H9 (cell line): ENCODE measurements at regions not wholly inside any gene's neighbourhood (a gene's known extent, or its start where the extent isn't known, plus 50 kb on each side); places are given as distances from the start of the nearest gene placed in this dataset.

Experiments
- DNase-seq: peaks from one replicate; pipeline ENCODE4 v3.0.0-alpha.2; 2017
- H2AFZ ChIP-seq: one replicate; pipeline ENCODE4 v1.6.1; 2013; ENCODE audit warnings: mild to moderate bottlenecking, low read length, control low read depth, moderate library complexity
- H2AK5ac ChIP-seq: 2 replicates; pipeline ENCODE4 v1.6.1; 2013; ENCODE audit warnings: low read length, control low read depth, mixed read lengths; ENCODE audit not compliant: insufficient read length
- H2BK120ac ChIP-seq: one replicate; pipeline ENCODE4 v1.6.1; 2013; ENCODE audit warnings: low read depth, mild to moderate bottlenecking, low read length, control low read depth, inconsistent platforms; ENCODE audit not compliant: poor library complexity, severe bottlenecking
- H2BK12ac ChIP-seq: 2 replicates; pipeline ENCODE4 v1.6.1; 2013; ENCODE audit warnings: low read length, control low read depth, mixed read lengths, low read depth; ENCODE audit not compliant: insufficient read length
- H2BK15ac ChIP-seq: 2 replicates; pipeline ENCODE4 v1.6.1; 2013; ENCODE audit warnings: low read depth, low read length, control low read depth
- H2BK20ac ChIP-seq: one replicate; pipeline ENCODE4 v1.6.1; 2013; ENCODE audit warnings: low read depth, mild to moderate bottlenecking, low read length, control low read depth, inconsistent platforms; ENCODE audit not compliant: poor library complexity, severe bottlenecking
- H2BK5ac ChIP-seq: 2 replicates; pipeline ENCODE4 v1.6.1; 2013; ENCODE audit warnings: low read length, control low read depth, mixed read lengths; ENCODE audit not compliant: insufficient read length
- H3K14ac ChIP-seq: 2 replicates; pipeline ENCODE4 v1.6.1; 2013; ENCODE audit warnings: low read length, control low read depth; ENCODE audit not compliant: insufficient read depth
- H3K18ac ChIP-seq: 2 replicates; pipeline ENCODE4 v1.6.1; 2013; ENCODE audit warnings: low read depth, mild to moderate bottlenecking, mixed read lengths, low read length, control low read depth; ENCODE audit not compliant: insufficient read length
- H3K23ac ChIP-seq: 2 replicates; pipeline ENCODE4 v1.6.1; 2013; ENCODE audit warnings: low read length, control low read depth, mixed read lengths, low read depth; ENCODE audit not compliant: insufficient read length
- H3K23me2 ChIP-seq: 2 replicates; pipeline ENCODE4 v1.6.1; 2013; ENCODE audit warnings: low read depth, mild to moderate bottlenecking, mixed read lengths, low read length, control low read depth; ENCODE audit not compliant: insufficient read length, poor library complexity, severe bottlenecking
- H3K27ac ChIP-seq: 2 replicates; pipeline ENCODE4 v1.5.1; 2013; ENCODE audit warnings: low read length, control low read depth, mixed read lengths, low read depth; ENCODE audit not compliant: insufficient read length
- H3K27me3 ChIP-seq: 2 replicates; pipeline ENCODE4 v1.6.1; 2013; ENCODE audit warnings: low read length, control low read depth, inconsistent platforms; ENCODE audit not compliant: insufficient read depth
- H3K4ac ChIP-seq: 2 replicates; pipeline ENCODE4 v1.6.1; 2013; ENCODE audit warnings: low read depth, mild to moderate bottlenecking, control low read depth, inconsistent platforms, low read length, moderate library complexity
- H3K4me1 ChIP-seq: 2 replicates; pipeline ENCODE4 v1.6.1; 2013; ENCODE audit warnings: low read length, control low read depth, inconsistent platforms; ENCODE audit not compliant: insufficient read depth
- H3K4me2 ChIP-seq: 2 replicates; pipeline ENCODE4 v1.6.1; 2013; ENCODE audit warnings: low read length, control low read depth, mixed read lengths; ENCODE audit not compliant: insufficient read length, insufficient read depth
- H3K56ac ChIP-seq: 2 replicates; pipeline ENCODE4 v1.6.1; 2013; ENCODE audit warnings: low read depth, mild to moderate bottlenecking, mixed read lengths, low read length, control low read depth; ENCODE audit not compliant: insufficient read length
- H3K79me1 ChIP-seq: 2 replicates; pipeline ENCODE4 v1.6.1; 2013; ENCODE audit warnings: low read depth, mild to moderate bottlenecking, moderate library complexity, low read length, control low read depth, inconsistent platforms; ENCODE audit not compliant: insufficient read depth, poor library complexity, severe bottlenecking
- H3K79me2 ChIP-seq: 2 replicates; pipeline ENCODE4 v1.6.1; 2013; ENCODE audit warnings: low read length, control low read depth, inconsistent platforms; ENCODE audit not compliant: insufficient read depth
- H3K9ac ChIP-seq: 2 replicates; pipeline ENCODE4 v1.6.1; 2013; ENCODE audit warnings: low read length, control low read depth, mixed read lengths; ENCODE audit not compliant: insufficient read length; ENCODE audit errors: extremely low read depth
- H3K9me3 ChIP-seq: one replicate; pipeline ENCODE4 v1.6.1; 2013; ENCODE audit warnings: low read depth, low read length, inconsistent platforms; ENCODE audit not compliant: control insufficient read depth
- H3T11ph ChIP-seq: one replicate; pipeline ENCODE4 v1.6.1; 2013; ENCODE audit warnings: mild to moderate bottlenecking, low read length, control low read depth, inconsistent platforms
- H4K20me1 ChIP-seq: one replicate; pipeline ENCODE4 v1.6.1; 2013; ENCODE audit not compliant: control insufficient read depth, insufficient read length, insufficient read depth
- H4K5ac ChIP-seq: 2 replicates; pipeline ENCODE4 v1.6.1; 2013; ENCODE audit warnings: low read depth, mild to moderate bottlenecking, mixed read lengths, low read length, control low read depth; ENCODE audit not compliant: insufficient read length
- H4K8ac ChIP-seq: replicated peaks from 2 replicates; pipeline ENCODE4 v1.6.1; 2013; ENCODE audit warnings: low read length, control low read depth, mixed read lengths, low read depth; ENCODE audit not compliant: insufficient read length
- H4K91ac ChIP-seq: 2 replicates; pipeline ENCODE4 v1.6.1; 2013; ENCODE audit warnings: low read depth, mild to moderate bottlenecking, moderate library complexity, mixed read lengths, low read length, control low read depth; ENCODE audit not compliant: insufficient read length
- H3K27ac Mint-ChIP-seq, 3 experiments: 2 replicates in 2 of 3; 3 replicates in 1 of 3; pipeline ENCODE4 v1.8.0; 2020 to 2021; ENCODE audit warnings: mixed read lengths in 3 of 3, mild to moderate bottlenecking in 1 of 3, moderate library complexity in 1 of 3
- H3K27me3 Mint-ChIP-seq: 2 replicates; pipeline ENCODE4 v1.8.0; 2021; ENCODE audit warnings: low read depth, mild to moderate bottlenecking, moderate library complexity, mixed read lengths
- H3K36me3 Mint-ChIP-seq, 3 experiments: 2 replicates in 2 of 3; 3 replicates in 1 of 3; pipeline ENCODE4 v1.8.0; 2020 to 2021; ENCODE audit warnings: low read depth in 3 of 3, mixed read lengths in 3 of 3; ENCODE audit not compliant: insufficient read depth in 1 of 3
- H3K4me1 Mint-ChIP-seq, 2 experiments: 2 replicates each; pipeline ENCODE4 v1.8.0; 2020; ENCODE audit warnings: mixed read lengths in 2 of 2
- H3K4me3 Mint-ChIP-seq, 2 experiments: 2 replicates in 1 of 2; 3 replicates in 1 of 2; pipeline ENCODE4 v1.8.0; 2020 to 2021; ENCODE audit warnings: mild to moderate bottlenecking in 2 of 2, mixed read lengths in 2 of 2, moderate library complexity in 1 of 2
- H3K9me3 Mint-ChIP-seq, 2 experiments: 2 replicates in 1 of 2; 3 replicates in 1 of 2; pipeline ENCODE4 v1.8.0; 2020; ENCODE audit warnings: mild to moderate bottlenecking in 2 of 2, mixed read lengths in 2 of 2, moderate library complexity in 1 of 2
- WGBS: extraction: QIAGEN DNeasy Blood & Tissue Kit; methylation state at CpG from one replicate; pipeline ENCODE4 v1.1.7; 2013; ENCODE audit warnings: missing lambda C conversion rate, low lambda C conversion rate, mixed read lengths; ENCODE audit not compliant: insufficient read length; ENCODE audit errors: extremely low coverage; 5-methylcytosine and 5-hydroxymethylcytosine counted together
- TF ChIP-seq, protein P1 (sequence below): fragments of 200-600 bp; sonication (generic); conservative IDR thresholded peaks from 3 replicates; pipeline ENCODE4 v1.8.0; 2021; ENCODE audit warnings: antibody characterized with exemption, mild to moderate bottlenecking

- H2BK12ac ChIP-seq, result no peak overlapping the region
- H2BK15ac ChIP-seq, result no peak overlapping the region
- no peak overlapping the region for H4K91ac ChIP-seq
- no peaks in the 10 kb centered on the region for H3K79me2 ChIP-seq
- DNase-seq, result peak; percentile 51
- H3K79me1 ChIP-seq, result no peaks in the 10 kb centered on the region
- Mint-ChIP-seq H3K27me3 (peaks cover 29% of the 10 kb centered on the region), H3K4me3 (peak overlapping the region in 1 of 2 experiments; percentile 60; a peak in 3 of 5 replicates), H3K27ac (no peak overlapping the region), H3K36me3 (no peaks in the 10 kb centered on the region), H3K9me3 (no peaks in the 10 kb centered on the region), H3K4me1 (peaks cover 49 to 51% of the 10 kb centered on the region in 2 experiments)
- H3K14ac ChIP-seq, result no peak overlapping the region
- no CpG with 5 or more reads among the region's 8 CpGs for WGBS
- H2AK5ac ChIP-seq, result no peak overlapping the region
- H3T11ph ChIP-seq, result no peak overlapping the region
- no peak overlapping the region for H4K5ac ChIP-seq
- no peak overlapping the region for H3K18ac ChIP-seq
- H2BK5ac ChIP-seq, result no peak overlapping the region
- no peaks in the 10 kb centered on the region; the same call in 1 of the 2 replicates for H3K27me3 ChIP-seq
- no peaks in the 10 kb centered on the region for H3K23me2 ChIP-seq
- peaks cover 4% of the 10 kb centered on the region; the same call in 1 of the 2 replicates for H3K4me1 ChIP-seq
- H3K4me2 ChIP-seq, result no peak overlapping the region
- H4K20me1 ChIP-seq, result no peaks in the 10 kb centered on the region
- no peak overlapping the region for H3K23ac ChIP-seq
- H2AFZ ChIP-seq, result no peak overlapping the region
- H2BK120ac ChIP-seq, result no peak overlapping the region
- no peak overlapping the region for H2BK20ac ChIP-seq
- no peak overlapping the region for H3K56ac ChIP-seq
- no peak overlapping the region for H3K27ac ChIP-seq
- no peak overlapping the region for H3K9ac ChIP-seq
- no peak overlapping the region for H3K4ac ChIP-seq
- H3K9me3 ChIP-seq, result no peaks in the 10 kb centered on the region
- H4K8ac ChIP-seq, result no peak overlapping the region
- TF ChIP-seq, protein P1, sequence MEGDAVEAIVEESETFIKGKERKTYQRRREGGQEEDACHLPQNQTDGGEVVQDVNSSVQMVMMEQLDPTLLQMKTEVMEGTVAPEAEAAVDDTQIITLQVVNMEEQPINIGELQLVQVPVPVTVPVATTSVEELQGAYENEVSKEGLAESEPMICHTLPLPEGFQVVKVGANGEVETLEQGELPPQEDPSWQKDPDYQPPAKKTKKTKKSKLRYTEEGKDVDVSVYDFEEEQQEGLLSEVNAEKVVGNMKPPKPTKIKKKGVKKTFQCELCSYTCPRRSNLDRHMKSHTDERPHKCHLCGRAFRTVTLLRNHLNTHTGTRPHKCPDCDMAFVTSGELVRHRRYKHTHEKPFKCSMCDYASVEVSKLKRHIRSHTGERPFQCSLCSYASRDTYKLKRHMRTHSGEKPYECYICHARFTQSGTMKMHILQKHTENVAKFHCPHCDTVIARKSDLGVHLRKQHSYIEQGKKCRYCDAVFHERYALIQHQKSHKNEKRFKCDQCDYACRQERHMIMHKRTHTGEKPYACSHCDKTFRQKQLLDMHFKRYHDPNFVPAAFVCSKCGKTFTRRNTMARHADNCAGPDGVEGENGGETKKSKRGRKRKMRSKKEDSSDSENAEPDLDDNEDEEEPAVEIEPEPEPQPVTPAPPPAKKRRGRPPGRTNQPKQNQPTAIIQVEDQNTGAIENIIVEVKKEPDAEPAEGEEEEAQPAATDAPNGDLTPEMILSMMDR, result peak; percentile 35; the same call in 2 of the 3 replicates
Observed at GRCh38 chr4:159016593-159017024, 86.3 kb upstream of the RAPGEF2 start.
